SW 1271 (cell line): ENCODE measurements at regions not wholly inside any gene's neighbourhood (a gene's known extent, or its start where the extent isn't known, plus 50 kb on each side); places are given as distances from the start of the nearest gene placed in this dataset.
"Not testable (repeated sequence)": the region's sequence is repeated elsewhere in the genome, so short reads cannot be mapped to it uniquely, and the experiment has no call there.

Experiments
- DNase-seq, 2 experiments: peaks; one replicate each; lab custom pipeline; 2025; lab: John Stamatoyannopoulos, UW

DNA sequence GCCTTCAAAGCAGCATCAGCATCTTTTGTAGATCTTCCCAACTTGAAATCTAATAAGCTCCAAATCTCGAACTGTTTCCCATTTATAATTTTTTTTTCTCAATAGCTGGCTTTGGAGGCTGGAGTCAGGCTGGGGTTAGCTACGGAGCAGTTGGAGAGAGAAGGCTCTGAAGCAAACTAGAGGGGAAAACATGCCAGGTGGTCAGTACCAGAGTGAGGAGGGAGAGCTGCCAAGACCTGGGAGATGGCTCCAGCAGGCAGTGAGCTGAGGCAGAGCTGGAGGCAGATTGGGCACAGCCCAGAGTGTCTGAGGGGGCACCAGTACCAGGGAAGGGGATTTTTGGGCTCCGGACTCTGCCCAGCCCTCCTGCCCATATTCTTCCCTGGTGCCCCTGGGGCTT is 311.2 kb downstream of the RPLP1 start:
- no peak for DNase-seq

DNA sequence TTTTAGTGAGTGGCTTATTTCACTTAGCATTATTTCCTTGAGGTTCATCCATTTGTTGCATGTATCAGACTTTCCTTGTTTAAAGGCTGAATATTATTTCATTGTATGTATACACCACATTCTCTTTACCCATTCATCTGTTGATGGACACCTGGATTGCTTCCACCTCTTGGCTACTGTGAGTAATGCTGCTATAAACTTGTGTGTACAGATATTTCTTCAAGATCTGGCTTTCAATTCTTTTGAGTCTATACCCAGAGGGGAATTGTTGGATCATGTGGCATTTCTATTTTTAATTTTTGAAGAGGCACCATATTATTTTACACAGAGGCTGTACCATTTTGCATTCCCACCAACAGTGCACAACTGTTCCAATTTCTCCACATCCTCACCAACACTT is 313.5 kb downstream of the RPLP1 start:
- no peak for DNase-seq

DNA sequence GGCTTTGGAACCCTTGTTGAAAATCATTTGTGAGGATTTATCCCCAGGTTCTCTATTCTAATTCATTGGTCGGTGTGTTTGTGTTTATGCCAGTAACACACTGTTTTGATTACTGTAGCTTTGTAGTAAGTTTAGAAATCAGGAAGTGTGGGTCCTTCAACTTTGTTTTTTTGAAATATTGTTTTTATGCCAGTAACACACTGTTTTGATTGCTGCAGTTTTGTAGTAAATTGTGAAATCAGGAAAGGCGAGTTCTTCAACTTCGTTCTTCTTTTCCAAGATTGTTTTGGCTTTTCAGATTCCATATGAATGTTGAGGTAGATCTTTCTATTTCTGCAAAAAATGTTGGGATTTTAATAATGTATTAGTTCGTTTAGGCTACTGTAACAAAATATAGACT is 314.6 kb downstream of the RPLP1 start:
- no peak for DNase-seq

DNA sequence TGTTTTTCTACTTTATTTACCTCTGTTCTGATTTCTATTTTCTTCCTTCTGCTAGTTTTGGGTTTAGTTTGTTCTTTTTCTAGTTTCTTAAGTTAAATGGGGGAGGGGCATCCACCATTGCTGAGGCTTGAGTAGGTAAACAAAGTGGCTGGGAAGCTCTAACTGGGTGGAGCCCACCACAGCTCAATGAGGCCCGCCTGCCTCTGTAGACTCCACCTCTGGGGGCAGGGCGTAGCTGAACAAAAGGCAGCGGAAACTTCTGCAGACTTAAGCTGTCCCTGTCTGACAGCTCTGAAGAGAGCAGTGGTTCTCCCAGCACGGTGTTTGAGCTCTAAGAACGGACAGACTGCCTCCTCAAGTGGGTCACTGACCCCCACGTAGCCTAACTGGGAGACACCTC is 316.7 kb downstream of the RPLP1 start:
- DNase-seq, result not testable (repeated sequence)

DNA sequence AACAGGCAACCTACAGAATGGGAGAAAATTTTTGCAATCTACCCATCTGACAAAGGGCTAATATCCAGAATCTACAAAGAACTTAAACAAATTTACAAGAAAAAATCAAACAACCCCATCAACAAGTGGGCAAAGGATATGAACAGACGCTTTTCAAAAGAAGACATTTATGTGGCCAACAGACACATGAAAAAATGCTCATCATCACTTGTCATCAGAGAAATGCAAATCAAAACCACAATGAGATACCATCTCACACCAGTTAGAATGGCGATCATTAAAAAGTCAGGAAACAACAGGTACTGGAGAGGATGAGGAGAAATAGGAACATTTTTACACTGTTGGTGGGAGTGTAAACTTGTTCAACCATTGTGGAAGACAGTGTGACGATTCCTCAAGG is 321.6 kb downstream of the RPLP1 start:
- not testable (repeated sequence) for DNase-seq

DNA sequence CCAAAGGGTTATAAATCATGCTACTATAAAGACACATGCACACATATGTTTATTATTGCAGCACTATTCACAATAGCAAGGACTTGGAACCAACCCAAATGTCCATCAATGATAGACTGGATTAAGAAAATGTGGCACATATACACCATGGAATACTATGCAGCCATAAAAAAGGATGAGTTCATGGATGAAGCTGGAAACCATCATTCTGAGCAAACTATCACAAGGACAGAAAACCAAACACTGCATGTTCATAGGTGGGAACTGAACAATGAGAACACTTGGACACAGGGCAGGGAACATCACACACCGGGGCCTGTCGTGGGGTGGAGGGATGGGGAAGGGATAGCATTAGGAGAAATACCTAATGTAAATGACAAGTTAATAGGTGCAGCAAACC is 322.1 kb downstream of the RPLP1 start:
- DNase-seq, result not testable (repeated sequence)

DNA sequence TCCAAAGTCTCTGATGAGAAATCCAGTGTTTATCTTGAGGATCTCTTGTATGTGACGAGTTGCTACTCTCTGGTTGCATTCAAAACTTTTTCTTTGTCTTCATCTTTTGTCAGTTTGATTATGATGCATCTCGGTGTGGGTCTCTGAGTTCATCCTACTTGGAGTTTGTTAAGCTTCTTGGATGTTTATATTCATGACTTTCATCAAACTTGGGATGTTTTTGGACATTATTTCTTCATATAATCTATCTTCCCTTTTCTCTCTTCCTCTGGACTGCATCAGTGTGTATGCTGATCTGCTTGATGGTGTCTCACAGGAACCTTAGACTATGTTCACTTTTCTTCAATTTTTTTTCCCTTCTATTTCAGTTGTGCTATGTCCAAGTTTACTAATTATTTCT is 320.4 kb downstream of the TLE3 start:
- DNase-seq, result no peak

DNA sequence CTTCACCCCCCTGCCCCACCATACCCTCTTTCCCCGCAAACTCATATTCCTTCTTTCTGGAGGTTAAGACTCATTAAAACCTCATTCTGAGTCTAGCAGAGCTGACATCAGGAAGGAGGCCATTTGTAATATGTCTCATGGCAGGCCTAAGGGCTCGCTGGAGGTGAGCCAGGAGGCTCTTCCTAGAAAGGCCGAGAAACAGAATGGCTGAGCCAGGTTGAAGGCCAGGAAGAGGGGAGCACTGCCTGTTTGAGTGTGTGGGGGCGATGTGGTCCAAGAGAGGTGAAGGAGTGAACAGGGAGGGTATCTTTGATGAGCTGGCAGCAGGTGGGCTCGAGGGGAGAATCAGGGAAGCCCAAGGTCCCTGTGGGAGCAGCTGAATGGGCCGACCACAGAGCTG is 317.3 kb downstream of the TLE3 start:
- no peak for DNase-seq

DNA sequence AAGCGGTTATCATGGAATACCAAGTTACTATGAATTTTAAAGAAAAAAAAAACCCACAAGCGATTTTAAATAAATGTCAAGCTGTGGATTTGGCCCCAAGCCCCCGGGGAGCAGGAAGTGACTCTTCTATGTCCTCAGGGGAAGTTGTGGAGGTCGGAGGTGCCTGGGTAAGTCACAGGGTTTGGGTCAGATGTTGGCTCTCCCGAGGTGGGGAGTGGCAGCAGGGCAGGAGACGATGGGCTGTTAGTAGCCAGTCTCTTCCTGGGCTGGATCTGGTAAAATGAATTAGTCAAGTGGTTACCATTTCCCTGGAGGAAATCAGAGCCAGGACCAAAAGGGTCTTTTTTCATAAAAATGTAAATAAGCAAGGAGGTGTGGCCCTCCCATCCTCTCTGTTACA is 316.7 kb downstream of the TLE3 start:
- DNase-seq, result no peak

DNA sequence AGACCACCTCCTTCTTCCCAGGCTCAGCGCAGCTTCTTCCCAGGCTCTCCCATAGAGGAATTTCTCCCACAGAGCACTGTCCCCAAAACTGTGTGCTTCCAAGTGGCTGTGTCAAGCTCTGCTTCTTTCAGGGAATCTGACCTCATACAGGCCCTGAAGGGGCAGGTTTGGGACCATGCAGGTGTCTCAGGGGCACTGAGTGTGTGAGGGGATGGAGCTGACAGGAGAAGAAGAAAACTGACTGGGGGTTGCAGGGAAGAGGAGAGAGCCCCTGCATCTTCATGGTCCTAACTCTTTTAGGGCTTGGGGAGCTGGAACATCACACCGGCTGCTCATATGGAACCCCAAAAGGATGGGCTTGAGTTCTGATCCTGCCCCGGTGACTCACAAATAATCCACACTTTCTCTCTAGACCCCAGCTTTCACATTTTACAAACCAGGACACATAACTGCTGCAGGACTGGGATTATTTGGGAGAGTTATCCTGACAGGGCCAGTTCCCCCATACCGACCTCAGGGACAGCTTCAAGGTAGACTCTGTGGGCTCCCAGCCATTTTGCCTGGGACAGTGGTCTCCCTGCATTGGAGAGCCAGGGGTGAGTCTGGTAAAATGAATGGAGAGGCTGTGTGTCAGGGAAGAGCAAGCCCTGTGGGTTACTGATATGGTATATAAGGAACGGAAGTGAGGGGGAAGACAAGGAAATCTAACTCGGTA is 316.1 kb downstream of the TLE3 start:
- DNase-seq, result no peak

DNA sequence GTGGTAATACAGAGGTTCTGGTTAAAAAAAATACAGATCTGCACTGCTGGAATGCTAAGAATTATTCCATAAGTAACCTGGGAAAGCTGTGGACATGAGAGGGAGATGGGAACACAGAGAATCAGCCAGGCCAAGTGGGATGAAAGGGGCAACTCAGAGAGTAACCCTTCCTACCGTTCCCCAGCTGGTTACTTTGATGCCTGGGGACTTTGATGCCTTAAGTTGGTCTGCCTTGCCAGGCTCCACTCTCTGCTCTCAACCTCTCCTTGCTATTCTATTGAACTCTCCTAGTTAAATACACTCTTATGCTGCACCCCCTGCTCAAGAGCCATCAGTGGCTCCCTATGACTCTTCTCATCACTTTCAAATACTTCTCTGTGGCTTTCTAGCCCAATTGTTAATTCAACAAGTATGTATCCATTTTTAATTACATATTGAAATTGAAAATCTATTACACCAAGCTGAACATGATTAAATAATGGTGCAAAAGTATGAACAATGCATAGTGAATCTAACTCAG is 315.5 kb downstream of the TLE3 start:
- no peak for DNase-seq

DNA sequence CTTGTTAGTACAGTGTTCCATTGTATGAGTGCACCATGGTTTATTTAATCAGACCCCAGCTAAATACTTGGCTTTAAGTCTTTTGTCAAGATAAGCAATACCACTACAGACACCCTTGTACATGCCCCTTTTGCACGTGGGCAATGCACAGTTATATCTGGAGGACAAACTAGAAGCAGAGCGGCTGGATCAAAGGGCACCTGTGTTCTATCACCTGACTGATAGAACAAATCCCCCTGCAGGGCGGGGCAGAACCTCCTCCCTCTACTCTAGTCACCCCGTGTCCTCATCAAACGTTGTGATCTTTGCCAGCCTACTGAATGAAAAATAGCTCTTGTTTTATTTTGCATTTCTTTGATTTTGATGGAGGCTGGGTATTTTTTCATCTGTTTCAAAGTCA is 314.9 kb downstream of the TLE3 start:
- no peak for DNase-seq

DNA sequence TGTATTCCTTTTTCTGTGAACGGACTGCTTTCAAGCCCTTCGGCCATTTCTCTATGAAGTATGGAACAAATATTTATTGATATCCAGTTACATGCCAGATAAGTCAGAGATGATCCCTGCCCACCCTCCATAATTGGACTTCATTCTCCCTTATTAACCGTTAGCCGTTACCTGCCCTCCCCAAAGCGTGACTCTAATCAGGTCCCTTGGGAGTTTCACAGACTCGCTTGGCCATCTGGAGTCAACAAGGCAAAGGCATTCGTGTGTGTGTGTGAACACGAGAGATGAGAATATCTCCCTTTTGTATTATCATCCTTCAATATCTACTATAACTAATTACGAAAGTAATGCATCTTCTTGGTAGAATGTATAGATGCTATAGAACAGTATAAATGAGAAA is 314.5 kb downstream of the TLE3 start:
- no peak for DNase-seq

DNA sequence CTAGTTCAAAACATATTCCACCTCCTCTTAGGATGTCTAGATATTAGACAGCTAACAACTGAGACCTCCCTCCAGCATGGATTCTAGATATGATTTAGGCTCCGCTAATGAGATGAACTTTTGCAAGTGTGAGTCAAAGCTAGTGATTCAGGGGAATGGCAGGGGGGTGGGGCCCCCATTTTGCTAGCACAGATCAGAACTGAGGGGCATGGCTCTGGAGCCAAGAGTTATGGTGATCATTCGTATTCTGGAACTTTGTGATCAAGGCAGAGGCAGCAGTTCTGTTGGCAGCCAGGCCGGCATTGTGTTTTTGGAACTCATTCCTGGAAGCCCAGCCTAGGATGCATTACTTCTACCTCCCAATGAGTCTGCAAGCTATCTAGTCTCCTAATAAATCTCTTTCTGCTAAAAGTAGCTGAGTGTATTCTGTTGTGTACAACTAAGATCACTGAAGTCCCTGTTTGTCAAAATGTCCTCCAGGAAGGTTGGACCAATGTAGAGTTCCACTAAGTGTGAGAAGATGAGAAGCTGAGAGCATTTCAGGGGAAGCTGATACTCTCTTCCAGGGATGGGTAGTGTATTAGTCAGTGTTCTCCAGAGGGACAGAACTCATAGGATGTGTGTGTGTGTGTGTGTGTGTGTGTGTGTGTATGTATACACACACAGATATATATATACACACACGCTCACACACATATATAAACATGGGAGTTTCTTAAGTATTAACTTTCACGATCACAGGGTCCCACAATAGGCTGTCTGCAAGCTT is 312.7 kb downstream of the TLE3 start:
- no peak for DNase-seq

DNA sequence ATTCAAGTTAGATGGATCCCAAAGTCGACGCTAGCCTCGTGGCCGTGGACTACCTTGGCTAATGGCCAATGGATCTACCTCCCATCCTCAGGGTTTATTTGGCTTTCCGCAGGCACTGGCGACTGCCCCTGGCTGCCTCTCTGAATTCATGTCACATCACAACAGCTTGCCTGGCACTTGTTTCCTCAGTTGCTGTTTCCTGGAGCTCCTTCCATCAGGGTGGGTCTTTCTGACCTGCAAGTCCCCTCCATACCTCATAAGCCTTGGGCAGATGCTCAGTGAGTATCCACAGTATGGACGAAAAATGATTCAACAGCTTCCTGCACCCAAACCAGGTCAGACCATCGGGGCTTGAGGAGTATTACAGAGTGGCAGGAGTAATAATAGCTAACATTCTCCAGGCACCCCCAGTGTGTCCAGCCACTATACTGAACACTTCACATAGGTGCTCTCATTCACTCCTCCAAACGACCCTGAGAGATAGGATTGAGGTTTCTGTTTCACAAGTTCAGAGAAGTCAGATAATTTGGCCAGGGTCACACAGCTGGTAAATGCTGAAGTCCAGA is 311.5 kb downstream of the TLE3 start:
- no peak for DNase-seq

DNA sequence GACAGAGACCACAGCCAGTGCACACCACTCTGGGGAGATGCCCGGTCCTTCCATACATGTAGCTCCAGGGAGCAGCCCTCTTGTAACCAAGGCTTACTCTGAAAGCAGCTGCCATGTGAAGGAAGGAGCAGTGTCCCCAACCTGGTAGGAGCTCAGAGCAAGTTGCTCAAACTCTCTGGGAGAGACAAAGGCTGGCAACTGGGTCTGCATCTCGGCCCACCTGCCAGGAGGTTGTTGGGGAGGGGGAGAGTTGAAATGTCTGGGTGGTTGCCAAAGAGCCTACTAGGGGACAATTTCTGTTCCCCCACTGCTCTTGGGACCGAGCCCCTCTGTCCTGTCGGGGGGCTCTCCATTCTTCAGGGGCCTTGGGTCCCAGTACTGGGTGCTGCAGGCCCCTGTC is 309.9 kb downstream of the TLE3 start:
- no peak for DNase-seq

DNA sequence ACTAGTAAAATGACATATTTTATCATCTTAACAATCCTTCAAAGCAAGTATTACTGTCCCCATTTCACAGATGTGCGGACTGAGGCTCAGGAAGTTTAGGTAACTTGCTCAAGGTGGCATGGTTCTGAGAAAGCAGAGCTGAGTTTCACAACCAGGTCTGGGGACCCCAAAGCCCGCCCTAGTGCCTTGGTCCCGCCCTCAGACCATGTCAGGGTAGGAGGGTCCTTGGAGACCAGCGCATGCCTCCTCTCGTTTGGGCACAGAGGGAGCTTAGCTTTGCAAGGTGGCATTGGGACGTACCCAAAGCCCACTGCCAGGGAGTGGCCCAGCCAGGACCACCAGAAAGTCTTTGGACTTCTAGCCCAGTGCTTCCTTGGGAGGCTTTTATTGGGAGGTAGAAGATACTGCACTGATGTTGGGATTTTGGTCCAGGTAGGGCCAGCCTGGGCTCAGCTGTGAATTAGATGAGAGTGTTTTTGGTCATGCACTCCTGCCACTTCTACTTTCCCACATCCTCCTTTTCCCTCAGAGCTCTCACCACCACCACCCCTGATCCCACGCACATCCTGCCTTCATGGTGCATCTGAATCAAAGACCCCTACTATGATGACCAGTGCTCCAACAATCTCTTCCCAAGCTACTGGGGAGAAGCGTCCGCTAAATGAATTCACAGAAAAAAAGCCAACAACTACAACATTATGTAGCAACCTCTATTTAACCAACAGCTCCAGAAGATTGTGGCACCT is 307.9 kb downstream of the TLE3 start:
- no peak for DNase-seq

DNA sequence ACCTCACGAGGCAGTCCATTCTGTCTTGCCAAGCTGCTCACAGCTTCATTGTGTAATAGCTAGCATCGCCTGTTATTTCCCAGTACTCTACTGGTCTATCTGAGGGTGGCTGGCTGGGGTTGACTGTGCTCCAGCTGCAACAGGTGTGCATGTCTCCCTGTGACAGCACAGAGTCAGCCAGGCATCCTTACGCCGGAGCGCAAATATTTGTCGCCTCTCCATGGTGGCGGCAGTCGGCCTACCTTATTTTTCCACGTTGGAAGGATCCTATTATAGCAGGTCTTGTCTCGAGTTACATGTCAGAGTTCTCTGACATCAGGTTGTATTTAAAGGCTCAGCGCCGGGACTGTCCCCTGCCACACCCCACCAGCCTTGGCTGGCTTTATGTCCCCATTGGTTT is 307.1 kb downstream of the TLE3 start:
- no peak for DNase-seq

DNA sequence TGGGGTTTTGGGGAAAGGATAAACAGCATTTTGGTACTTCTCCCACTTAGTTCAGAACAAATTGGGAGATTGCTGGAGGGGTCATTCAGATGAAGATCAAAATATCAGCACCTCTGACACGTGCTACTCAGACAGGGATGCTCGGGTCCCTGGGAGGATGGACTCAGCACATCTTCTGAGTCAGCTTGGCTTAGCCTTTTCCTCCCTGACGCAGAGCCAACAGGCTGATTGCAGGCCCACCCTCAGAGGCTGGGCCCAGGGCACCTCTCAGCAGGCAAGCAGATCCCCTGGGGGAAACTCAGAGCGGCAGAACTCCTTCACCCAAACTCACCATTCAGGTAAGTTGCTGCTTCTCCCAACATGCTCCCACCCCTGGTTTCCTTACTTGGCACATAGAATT is 304.9 kb downstream of the TLE3 start:
- no peak for DNase-seq

DNA sequence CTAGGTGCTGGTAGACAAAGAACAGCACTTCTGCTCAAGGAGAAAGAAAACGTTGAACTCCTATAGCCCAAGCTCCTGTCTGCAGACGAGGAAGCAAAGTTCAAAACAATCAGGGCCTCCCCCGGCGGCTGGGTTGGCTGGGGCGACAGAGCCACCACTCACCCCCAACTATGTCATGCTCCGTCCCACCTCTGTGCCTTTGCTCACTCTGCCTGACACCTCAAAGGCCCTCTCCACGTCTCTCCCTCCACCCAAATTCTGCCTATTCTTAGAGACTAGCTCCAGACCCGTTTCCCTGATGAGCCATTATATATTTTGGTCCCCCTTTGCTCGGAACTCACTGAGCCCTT is 304.3 kb downstream of the TLE3 start:
- DNase-seq, result no peak

DNA sequence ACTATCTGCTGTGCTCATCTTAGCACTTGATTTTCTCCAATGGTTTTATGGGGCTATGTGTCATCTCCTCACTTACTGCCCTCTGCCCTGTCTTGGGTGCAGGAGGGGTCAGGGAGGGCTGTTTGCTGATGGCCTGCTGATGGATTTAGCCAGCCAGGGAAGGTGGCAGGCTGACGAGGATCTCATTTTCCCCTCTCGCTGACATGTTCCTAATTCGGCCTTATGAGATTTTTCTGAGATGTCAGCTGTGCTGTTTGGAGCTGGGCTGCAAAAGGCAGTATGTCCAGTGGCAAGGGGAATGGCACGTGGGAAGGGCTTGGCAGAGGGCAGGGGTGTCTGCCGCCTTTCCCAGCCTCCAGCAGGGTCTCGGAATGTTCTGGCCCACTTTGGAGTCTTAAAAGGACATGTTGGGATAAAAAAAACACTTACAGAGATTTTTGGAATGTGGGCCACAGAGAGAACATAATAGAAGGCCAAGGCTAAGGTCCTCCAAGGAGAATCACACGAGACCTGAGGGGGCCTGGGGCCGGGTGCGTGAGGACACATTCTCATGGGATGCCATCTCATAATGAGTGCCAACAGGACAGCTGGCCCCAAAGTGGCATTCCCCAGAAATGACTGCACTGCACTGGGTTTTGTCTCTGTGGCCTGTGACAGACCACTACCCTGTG is 303.8 kb downstream of the TLE3 start:
- no peak for DNase-seq
